Retinal pigment epithelial cell (primary cell): ENCODE measurements at regions not wholly inside any gene's neighbourhood (a gene's known extent, or its start where the extent isn't known, plus 50 kb on each side); places are given as distances from the start of the nearest gene placed in this dataset.
A peak's percentile ranks its signal among the peaks of the same experiment; 100 is the strongest.

Source experiments
- DNase-seq: peaks from one replicate; pipeline ENCODE4 v3.0.0-alpha.2; 2010; ENCODE audit warnings: low read depth
- H3K4me3 ChIP-seq: 2 replicates; pipeline ENCODE4 v1.5.1; 2011; ENCODE audit warnings: mild to moderate bottlenecking, low read length, control low read depth, moderate library complexity
- TF ChIP-seq, protein P1 (sequence below): conservative IDR thresholded peaks from 2 replicates; pipeline ENCODE4 v1.5.1; 2011; ENCODE audit warnings: low read depth, low read length, control low read depth, inconsistent platforms

DNA sequence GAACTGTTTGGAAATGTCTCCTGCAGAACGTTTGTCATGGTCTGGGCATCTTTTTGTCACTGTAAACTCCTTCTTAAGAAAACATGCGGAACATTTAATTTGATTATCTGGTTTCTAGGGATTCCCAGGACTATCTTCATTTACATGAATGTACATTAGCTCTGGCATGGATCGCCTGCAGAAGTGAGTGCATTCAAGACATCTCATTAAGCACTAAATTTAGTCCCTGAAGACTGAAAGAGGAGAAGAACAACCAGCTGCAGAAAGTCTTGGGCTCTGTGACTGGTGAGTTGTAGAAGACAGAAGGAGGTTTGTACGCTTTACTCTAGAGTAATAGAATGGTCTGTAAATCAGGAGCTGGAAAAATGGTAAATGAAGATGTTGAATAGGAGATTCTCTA, 540.7 kb downstream of the BCKDHB start:
- H3K4me3 ChIP-seq: no peak overlapping the region
- TF ChIP-seq, protein P1, sequence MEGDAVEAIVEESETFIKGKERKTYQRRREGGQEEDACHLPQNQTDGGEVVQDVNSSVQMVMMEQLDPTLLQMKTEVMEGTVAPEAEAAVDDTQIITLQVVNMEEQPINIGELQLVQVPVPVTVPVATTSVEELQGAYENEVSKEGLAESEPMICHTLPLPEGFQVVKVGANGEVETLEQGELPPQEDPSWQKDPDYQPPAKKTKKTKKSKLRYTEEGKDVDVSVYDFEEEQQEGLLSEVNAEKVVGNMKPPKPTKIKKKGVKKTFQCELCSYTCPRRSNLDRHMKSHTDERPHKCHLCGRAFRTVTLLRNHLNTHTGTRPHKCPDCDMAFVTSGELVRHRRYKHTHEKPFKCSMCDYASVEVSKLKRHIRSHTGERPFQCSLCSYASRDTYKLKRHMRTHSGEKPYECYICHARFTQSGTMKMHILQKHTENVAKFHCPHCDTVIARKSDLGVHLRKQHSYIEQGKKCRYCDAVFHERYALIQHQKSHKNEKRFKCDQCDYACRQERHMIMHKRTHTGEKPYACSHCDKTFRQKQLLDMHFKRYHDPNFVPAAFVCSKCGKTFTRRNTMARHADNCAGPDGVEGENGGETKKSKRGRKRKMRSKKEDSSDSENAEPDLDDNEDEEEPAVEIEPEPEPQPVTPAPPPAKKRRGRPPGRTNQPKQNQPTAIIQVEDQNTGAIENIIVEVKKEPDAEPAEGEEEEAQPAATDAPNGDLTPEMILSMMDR: no peak
- no peak for DNase-seq

DNA sequence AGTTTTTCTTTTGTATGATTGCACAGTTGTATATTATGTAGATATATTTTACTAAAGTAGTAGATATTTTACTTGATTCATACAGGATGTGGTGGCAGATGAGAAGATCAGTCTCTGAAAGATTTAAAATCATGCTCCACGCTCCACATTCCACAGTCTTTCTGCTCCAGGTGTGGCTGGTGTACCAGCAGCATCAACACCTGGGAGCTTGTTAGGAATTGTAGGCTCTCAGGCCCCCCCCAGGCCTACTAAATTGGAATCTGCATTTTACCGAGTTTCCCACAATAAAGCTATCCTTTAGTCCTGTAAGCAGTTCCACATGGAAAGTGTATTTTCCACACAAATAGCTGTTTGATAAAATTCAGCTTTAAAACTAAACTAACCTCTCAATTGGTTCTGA, 537.4 kb downstream of the BCKDHB start:
- DNase-seq: no peak
- TF ChIP-seq, protein P1: no peak
- H3K4me3 ChIP-seq: no peak overlapping the region

DNA sequence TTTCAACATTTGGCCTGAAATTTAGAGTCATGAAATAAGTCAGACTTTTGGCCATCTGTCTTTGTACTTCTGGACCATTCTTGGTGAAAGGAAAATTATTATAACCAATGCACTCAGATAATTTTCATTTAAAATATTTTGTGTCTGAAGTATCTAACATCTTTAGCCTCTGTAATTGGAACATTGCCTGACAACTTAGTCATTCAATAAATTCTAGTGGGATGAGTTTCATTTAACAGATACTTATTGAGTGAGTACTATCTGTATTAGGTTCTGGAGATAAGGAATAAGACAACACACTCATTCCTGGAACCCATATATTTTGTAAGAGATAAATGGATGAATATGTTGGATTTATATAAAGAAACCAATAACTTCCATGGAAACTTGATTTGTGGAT, 536.0 kb downstream of the BCKDHB start:
- TF ChIP-seq, protein P1: no peak
- no peak overlapping the region for H3K4me3 ChIP-seq

DNA sequence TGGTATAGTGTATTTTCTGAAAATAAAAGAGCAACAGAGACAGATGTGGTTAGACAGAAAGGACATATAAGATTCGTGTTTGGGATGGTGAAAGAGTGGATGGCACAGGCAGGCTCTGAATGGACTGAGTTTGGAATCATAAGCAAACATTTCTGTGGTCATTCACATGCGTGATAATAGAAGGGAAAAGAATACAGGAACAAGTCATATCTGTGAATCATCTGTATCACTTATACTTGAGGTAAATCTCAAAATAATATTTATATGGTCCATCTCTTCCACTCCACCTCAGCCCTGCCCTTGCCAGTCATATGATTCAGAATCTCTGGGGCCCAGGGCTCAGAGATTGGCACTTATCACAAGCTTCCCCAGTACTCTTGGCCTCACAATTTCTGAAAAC, 535.1 kb downstream of the BCKDHB start:
- no peak for DNase-seq
- no peak overlapping the region for H3K4me3 ChIP-seq
- TF ChIP-seq, protein P1: no peak

More for the DNA sequence above, 536.0 kb downstream of the BCKDHB start:
- no peak for DNase-seq

DNA sequence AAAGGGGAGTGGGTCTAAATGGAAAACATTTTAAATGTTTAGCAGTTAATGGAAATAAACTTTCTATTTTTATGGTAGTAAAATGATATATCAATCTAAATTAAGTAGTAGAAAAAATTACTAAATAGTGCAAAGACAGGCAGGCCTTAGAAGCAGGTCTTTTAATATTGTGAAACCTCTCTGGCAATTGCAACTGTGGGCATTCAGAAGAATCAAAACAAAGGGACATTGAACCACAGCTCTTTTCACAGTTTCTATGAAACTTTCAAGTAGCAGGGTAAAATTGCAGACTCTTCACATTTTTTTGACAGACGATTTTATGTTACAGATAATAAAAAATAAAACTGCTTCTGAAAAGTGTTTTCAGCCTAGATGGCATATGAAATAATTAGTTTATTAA, 533.7 kb downstream of the BCKDHB start:
- TF ChIP-seq, protein P1: no peak
- no peak overlapping the region for H3K4me3 ChIP-seq
- DNase-seq: no peak

DNA sequence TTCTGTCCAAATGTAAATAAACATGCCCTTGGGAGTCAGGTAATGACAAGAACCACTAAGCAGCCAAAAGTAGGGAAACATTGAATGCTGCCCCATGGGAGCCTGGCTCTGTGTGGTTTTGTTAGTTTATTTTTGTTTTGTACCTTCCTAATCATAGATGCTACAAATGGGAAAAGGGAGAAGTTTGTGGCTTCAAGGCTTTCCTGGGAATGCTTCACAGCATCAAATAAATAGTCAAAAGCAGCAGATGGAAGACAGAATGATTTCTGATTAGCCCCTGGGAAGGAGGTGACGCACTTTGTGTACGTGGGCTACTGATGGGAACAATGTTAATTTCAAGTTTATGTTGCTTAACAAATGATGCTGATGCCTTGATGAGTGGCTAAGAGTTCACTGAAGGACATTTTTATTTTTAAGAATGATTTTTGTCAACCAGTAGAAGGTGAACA, 532.7 kb downstream of the BCKDHB start:
- no peak for DNase-seq
- TF ChIP-seq, protein P1: no peak
- no peak overlapping the region for H3K4me3 ChIP-seq

DNA sequence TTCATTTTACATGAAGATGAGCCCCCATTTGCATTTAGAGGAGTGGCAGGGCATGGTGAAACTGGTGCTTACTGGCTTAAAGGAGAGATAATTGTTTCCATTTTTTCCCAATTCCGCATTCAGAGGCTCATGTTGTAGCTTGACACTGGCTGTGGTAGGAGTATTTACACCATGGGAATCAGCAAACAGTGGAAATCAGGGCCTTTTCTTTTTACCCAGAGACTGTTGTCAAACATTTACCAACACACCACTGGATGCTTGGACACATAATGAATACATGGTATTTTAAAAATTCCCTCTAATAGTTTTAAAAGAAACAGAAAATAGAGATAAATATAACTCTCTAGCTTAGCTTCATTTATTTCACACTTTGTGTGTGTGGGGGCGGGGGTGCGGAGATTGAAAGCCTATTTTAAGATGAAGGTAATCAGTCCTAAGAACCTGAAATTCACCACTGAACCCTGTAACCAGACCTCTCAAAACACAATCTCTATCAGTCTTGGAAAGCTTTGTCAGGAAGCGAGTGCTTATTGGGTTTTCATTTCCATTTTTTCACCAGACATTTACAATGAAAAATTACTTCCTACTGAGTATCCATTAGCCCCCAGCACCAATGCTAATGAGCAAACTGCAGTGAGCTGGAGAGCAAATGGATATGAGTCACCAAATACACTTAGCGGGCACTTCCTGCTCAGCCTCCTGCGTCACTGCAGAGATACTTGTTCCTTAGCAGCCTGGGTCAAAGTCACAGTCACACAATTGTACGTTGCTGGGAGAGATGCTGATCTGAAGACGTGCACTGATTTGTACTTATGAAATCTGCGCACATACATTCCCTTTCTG, 532.0 kb downstream of the BCKDHB start:
- no peak overlapping the region for H3K4me3 ChIP-seq
- TF ChIP-seq, protein P1: no peak
- peak; percentile 99 for DNase-seq
